Posterior cingulate gyrus (tissue), 11 donors: ENCODE measurements at regions not wholly inside any gene's neighbourhood (a gene's known extent, or its start where the extent isn't known, plus 50 kb on each side); places are given as distances from the start of the nearest gene placed in this dataset.
"Not testable (repeated sequence)": the region's sequence is repeated elsewhere in the genome, so short reads cannot be mapped to it uniquely, and the experiment has no call there.

ENCODE experiments used
- DNase-seq, 10 donors: peaks; one replicate each; pipeline versions ENCODE4 v3.0.0 to v3.0.0-alpha.2; 2020 to 2021; ENCODE audit warnings: mixed read lengths in 3 of 10
- intact Hi-C: fragments of 100-400 bp; cut with DNase I; formaldehyde crosslinking; loops from one replicate; pipeline ENCODE4 v1.15.1; 2023

DNA sequence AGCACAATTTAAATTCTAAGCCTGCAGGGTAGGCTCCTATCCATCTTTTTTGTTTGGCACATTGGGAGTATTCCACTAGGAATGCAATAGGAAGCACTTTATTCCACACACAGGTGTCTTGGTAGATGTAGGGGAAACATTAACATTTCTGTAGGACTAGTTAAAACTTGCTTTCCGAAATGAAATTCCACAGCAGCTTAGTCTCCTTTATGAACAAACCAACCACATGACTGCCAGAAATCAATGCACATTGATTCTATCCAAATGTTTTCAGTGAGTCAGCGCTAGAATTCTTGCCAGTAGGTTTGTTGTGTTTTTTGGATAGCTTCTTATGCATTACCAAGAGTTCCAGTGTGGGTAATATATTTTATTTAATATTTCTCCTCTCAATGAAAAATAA, 207.9 kb upstream of the CSNK1A1L start:
- DNase-seq = no peak
- intact Hi-C loops = no loop called here

DNA sequence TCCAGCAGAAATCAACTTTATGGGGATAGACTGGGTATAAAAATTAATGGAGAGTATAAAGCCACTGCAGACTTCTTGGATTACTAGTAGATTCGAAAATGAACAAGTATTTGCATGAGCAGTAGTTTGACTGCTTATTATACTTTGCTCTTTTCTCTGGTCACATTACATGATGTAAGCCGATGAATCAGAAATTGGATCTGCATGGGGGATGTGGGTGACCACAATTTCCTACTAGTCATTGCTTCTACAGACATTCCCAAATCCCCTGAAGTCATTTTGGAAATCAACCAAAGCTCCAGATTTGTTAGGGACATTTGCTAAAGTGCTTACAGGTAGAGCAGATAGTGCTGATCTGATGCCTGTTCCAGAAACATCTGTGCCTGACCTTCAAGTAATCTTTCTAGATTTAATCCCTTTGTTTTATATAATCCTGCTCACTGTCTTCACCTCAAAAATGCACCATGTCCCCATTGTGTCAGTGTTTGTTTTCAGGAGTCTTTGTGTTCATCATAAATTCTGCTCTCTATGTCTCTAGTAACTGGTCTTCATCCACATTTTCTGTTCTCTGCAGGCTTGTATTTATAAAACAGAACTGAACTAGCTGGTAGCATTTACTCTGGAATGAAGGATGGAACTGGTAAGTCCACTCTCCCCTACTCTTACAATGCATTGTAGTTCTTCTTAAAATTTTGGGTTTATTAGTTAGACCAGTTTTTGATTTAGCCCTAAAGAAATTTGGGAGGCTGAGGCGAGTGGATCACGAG, 201.5 kb upstream of the CSNK1A1L start:
- intact Hi-C loops = no loop called here
- no peak for DNase-seq

DNA sequence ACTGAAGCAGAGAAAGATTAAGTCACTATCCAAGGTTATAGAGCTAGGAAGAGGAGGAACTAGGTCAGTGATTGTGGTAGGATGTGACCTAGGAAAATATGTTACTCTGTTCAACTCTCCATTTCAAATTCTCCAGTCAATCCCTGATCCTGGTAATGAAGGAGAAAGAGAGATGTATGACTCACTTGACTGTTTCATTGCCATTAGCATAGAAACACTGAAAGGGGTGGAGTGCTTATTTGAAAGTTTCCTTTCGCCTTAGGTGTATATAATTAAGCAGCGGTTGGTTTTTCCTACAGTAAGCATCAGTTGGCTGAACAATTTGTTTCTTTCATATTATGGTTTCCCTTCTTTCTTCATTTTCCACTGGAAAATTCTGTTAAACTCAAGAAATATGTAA, 198.1 kb upstream of the CSNK1A1L start:
- no peak for DNase-seq
- intact Hi-C loops = no loop called here

DNA sequence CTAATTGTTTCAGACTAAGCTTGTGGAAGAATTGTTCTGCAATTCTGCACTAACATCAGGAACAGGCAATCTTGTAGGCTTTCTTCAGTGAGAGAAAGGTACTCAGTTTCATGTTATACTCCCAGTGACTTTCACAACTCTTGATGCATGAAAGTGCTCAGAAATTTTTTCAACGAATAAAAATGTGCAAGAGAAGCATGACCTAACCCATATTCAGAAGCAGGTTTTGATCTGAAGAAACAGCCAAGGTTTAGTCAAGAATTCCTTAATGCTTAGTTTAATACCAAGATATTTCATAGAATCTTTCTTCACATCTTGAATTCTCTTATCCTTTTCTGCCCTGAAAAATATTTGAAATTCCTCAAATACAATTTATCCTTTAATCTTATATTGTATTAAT, 197.2 kb upstream of the CSNK1A1L start:
- intact Hi-C loops = no loop called here
- no peak for DNase-seq

DNA sequence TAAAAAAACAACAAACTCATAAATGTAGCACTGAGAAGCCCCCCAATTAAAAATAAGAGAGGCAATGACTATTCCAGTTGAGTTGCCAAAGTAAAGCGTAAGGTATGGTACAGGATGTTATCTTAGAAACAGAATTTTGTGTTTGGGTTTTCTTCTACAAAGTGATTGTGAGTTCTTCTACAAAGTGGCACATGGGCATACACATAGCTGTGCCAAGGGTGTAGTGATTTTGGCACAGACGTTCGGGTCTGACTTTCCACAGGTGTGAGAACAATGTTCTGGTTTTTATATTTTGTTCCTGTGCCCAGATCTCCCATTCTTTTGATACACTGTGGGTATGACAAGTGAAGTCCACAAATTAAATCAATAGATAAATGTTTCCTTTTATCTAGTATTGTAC, 190.1 kb upstream of the CSNK1A1L start:
- no peak for DNase-seq
- intact Hi-C loops = no loop called here

DNA sequence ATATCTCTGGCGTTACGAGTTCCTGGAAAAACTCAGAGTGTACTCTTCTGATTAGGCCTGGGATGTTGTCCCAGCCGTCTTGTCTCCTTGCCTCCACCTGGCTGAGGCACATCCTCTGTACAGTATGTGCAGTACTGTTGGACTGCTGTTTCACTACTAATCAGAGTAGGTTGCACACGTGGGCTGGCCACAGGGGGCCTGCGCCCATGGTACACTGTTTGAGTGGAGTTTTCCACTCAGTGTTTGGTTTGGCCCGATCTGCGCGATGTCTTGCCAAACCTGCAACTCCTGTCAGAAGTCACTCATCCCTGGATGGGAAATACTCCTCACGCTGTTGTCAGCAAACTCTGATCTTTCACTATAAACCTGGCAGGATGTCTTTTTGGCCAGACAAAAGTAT, 189.6 kb upstream of the CSNK1A1L start:
- peak in 1 of 10 donors; percentile 43 for DNase-seq
- intact Hi-C loops = no loop called here

DNA sequence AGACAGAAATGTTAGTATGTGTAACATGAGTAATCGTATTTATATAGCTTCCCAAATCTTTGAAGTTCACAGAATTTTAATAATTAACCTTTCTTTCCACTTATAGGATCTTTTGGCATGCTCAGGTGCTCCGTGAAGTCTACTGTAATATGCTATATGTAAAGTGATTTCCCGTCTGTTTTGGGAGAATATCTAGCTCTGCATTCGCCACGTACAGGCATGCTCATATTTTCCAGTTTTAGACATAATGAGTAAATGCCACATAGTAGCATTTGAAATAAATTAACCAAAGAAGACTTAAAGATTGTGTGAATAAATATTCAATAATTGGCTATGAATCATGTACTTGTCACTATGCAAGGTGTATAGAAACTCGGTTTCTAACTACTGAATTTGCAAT, 189.0 kb upstream of the CSNK1A1L start:
- intact Hi-C loops = no loop called here
- DNase-seq = no peak

DNA sequence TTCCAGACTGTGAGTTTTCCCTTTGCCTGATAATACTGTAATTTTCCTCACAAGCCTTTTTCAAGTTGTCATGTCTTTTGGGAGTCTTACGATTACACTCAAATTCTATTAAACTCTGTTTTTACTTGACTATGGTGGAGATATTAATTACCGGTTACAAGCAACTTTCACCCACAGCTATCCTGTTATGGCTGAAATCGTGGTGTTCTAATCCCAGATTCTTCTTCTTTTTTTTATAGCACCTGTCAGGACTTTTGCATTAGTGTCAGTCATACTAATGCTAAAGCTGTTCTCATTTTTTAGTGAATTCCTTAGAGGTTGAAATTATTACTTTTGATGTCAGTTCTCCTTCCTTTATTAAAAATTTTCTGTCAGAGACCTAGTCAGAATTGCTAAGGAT, 187.8 kb upstream of the CSNK1A1L start:
- no peak for DNase-seq
- intact Hi-C loops = no loop called here

DNA sequence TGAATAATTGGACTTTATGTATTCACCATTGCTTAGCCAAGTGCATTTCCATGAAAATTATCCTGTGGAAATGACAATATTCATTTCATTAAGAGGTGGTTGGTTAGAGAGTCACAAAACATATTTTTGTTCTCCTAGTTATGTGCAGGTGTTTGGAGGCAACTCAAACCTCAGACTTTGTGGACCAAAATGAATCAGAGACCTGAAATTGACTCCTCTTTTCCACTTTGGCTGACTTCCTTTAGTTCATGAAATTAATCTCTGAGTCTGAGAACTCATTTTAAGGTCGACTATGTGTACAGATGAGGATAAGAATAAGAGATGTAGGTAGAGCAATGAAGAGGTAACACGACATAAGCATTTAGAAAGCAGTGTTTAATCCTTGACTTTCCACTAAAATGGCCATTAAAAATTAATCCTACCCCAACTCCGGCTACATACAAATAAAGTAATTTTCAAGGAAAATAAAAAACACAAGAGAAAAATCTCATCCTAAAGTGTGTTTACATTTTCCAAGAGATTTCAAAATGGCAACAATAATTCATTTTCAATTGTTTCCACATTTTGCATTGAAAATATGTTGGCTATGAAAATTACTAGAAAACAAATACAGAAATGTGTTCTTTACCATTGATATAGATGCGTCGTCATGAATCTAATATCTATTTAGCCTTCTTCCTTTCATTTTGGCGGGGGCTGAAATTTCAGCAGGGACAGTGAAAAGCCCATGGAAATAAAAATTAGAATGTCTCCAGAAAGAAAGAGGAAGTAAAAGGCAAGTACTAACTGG, 185.4 kb upstream of the CSNK1A1L start:
- no peak for DNase-seq
- intact Hi-C loops = no loop called here

DNA sequence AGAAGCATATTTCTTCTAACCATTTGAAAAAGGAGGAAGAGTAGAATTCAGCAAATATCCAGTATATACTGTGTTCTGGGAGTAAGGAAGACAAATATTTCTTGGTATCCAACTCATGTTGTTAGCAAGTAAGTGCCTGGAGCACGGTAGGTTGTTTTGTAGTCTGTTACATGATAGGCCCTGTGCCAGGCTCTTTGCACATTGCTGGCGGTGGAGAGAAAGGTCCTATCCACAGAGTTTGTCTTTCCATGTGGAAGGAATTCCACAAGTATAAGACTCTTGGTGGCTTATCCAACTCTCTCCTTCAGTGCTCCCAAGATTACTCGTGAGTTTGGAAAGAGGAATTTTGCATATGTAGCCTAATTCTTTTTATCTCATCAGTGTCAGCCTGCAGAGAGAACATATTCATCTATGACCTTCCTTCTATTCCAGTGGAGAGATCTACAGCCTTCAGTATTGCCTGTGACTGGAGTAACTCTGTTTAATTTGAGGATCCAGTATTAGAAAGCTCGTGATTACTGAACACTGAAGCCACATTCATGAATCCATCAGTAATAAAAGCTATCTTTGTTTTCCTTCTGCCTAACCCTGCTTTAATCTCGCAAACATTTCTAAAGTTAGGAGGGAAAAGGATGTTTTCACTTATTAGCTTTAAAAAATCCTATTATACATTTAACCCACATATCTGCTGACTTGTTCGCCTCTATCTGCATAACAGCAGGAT, 183.9 kb upstream of the CSNK1A1L start:
- intact Hi-C loops = no loop called here
- no peak for DNase-seq

DNA sequence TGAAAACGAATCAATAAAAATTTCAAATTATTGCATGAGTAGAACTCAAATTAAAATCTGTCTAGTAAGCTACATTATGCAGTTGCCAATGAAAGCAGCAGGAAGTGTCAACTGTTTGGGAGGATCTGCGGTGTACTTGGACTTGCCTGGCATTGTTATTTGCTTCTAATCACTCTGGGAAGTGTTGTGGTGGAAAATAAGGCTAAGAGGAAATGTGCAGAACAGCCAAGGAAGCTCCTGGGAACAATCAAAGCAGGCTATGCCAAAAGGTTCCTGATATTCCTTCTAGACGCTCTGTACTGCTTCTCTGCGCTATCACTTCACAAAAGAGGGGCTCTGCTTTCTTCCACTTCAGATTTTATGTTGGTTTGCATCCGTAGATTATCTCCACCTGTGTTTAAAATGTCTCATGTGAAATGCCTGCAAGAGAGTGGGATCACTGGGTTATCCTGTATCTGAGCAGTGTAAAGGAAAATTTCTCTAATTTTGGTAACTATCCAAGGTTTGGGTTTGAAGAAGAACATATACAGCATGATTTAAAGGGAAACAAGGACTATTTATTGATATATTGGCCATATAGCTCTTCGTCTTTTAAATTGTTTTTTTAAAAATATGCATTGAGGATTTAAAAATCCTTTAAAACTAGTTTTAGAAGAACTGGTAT, 182.7 kb upstream of the CSNK1A1L start:
- DNase-seq = no peak
- intact Hi-C loops = no loop called here

DNA sequence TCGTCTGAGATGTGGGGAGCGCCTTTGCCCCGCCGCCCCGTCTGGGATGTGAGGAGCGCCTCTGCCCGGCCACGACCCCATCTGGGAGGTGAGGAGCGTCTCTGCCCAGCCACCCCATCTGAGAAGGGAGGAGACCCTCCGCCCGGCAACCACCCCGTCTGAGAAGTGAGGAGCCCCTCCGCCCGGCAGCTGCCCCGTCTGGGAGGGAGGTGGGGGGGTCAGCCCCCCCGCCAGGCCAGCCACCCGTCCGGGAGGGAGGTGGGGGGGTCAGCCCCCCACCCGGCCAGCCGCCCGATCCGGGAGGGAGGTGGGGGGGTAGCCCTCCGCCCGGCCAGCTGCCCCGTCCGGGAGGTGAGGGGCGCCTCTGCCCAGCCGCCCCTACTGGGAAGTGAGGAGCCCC, 174.8 kb upstream of the CSNK1A1L start:
- DNase-seq, intact Hi-C loops: not testable (repeated sequence)

DNA sequence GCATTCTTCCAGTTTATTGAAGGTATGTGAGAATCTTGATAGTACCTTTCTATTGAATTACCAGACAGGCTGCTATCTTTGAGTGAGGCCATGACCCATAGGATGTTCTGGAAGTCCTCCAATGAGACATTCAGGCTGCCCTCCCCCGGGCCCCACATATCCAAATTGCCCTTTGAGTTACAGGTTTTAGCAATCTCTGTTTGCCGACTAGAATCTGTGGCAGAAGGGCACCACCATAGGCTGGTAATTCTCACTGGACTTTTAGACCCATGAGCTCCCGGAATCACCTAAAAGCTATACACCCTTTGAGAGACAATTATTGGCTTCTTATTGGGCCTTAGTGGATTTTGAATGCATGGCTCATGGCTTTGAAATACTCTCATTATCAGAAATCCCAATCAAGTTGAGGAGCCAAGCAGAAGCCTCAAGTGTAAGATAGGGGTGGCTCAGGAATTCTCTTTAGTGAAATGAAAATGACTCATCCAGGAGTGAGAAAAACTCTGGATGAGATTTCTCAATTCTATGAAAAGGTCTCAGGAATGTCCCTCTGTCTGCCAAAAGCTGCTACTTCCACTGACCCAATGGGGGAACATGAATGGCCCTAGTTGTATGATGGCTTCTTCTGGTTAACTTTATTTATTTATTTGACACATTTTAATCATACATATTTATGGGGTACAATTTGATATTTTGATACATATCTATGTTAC, 172.1 kb upstream of the CSNK1A1L start:
- intact Hi-C loops = no loop called here
- DNase-seq = no peak

DNA sequence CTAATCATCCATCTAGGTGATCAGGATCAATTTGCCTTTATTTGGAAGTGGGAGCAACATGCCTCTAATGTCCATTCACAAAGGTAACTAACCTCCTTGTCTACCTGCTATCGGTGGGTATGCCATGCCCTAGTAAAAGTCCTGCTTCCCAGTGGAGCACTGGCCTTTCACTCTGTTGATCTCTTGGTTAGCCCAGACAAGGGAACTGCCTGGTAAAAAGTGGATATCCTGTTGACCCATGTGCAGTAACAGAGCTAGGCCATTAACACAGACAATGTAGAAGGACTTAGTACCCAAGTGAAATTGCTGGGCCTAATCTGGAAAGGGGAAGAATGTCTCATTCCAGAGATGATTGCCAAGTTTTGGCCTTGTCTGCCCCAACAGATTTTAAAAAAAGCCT, 171.5 kb upstream of the CSNK1A1L start:
- intact Hi-C loops = no loop called here
- DNase-seq = no peak

DNA sequence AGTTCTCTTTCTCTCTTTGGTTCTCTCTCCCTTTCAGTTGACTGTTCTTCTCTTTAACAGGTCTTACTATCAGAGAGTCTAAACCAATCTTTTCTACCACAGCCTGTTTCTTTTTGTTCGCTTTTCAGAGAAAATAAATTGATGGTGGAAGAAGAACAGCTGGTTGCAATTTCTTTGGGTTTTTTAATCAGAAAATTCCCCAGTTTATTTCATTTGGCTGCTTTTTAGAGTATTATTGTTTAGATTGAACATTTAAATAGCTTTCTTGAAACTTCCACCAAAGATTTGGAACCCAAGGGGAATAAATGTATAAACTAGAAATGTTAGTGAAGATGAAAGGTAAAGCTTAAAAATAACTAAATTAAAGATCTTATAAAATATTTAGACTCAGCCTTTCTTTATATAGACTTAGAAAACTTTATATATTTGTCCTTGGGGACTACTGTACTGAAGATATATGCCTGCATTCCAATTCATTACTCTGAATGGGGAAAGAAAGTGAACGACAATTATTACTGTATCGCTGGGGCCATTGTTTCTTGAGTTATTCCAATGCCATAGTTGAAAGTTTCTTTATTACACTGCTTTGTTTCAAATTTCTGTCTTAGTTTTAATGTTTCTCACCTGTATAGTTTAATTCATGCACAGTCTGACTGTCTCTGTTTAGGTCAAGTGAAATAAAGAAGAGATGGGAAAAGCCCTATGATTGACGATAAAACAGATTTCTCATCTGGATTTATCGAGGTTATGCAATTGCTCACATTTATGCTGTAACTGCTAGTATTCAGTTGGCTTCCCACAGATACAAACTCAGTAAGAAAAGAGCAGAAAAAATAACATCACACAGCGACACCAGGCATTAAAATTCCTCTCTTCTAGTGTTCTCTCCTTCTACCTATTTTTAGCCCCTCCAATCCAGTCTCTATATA, 169.4 kb upstream of the CSNK1A1L start:
- intact Hi-C loops = no loop called here
- DNase-seq = no peak

DNA sequence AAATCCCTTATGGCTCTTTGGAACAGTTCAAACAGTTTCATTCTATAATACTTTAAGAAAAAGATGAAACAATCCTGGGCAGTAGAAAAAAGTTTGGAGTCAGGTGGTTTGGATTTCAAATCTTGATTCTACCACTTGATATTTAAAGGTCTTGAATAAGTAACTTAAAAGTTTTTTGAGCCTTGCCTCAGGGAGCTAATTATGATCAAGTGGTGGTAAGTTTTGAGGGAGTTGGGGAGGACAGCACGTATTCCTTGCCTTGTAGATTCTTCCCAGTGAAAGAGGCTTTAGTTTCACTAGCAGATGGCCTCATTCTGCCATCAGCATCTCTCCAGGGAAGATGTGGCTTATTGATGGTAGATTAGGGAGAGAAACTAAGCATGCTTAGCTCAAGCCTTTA, 168.4 kb upstream of the CSNK1A1L start:
- DNase-seq = no peak
- intact Hi-C loops = no loop called here

DNA sequence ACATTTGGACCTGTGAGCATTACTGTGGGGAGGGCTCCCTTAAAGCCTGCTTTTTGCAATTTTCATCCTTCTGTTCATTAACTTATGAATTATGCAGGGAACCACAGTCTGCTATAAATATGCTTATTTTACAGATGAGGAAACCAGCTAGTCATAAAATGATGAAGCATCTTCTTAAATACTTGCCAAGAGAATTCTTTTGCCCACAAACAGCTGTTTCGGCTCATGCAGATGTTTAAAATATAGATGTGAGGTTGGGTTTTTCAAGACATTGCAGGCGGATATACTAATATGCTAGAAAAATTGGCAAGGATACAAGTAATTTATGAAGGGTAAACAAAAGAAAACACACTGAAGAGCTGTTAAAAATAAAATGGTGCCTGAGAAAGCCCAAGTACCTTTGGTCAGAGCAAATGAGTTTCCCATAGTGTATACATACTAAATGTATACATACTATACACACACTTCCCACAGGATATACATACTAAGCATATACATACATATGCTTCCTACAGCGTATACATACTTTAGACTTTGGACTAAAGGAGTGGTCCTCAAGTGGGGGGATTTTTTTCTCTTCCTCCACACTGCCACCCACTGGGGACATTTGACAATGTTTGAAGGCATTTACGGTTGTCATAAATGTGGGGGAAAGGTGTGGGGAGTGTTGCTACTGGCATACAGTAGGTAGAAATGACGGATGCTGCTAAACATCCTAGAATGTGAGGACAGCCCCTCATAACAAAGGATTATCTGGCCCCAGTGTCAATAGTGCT, 164.9 kb upstream of the CSNK1A1L start:
- no peak for DNase-seq
- intact Hi-C loops = no loop called here

DNA sequence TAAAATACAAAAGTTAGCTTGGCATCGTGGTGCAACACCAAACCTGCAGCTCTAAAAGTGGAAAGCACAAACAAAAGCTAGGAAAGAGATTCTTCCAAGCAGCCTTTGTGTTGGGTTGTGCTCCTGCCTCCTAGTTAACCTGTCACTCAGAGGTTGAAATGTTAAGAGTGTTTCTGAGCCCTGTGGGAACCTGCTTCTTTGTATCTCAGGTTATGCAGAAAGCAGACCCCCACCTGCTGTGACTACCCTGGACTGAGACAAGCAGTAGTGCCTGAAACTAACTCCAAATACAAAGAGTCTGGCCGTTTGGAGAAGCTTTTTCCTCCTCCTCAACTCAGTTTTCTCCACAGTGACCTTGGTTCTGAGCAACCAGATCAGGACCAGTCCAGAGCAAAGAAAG, 158.4 kb upstream of the CSNK1A1L start:
- intact Hi-C loops = no loop called here
- DNase-seq = no peak

DNA sequence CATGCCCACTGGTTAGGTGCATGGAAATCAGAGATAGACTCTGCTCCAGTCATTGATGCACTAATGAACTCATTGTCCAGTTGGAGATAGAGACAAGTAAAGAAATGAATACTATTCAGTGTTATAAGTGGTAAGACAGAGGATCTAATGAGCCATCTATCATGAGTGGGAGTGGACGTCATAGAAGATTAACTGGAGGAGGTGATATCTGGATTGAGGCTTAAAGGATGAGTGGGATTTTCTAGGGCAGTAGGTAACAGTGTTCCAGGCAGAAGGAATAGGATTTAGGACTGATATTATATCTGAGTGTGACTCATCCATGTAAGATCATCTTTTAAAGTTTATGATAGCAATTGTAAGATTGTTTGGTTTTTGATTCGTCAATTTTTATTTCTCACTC, 152.2 kb upstream of the CSNK1A1L start:
- intact Hi-C loops = no loop called here
- DNase-seq = no peak
